SU-DHL-6 (cell line): ENCODE measurements at regions not wholly inside any gene's neighbourhood (a gene's known extent, or its start where the extent isn't known, plus 50 kb on each side); places are given as distances from the start of the nearest gene placed in this dataset.

Experiments used
- H2AFZ ChIP-seq: fragments of 200-600 bp; sonication (generic); 2 replicates; pipeline ENCODE4 v1.6.1; 2014; ENCODE audit warnings: low read depth, mild to moderate bottlenecking, moderate library complexity, mixed read lengths, antibody characterized with exemption, low read length; ENCODE audit not compliant: severe bottlenecking
- H3F3A ChIP-seq: fragments of 200-600 bp; shearing (Covaris generic); 2 replicates; pipeline ENCODE4 v1.6.0; 2016; ENCODE audit warnings: antibody characterized with exemption, mild to moderate bottlenecking; ENCODE audit not compliant: insufficient read depth
- H3K27ac ChIP-seq: fragments of 200-600 bp; sonication (generic); 2 replicates; pipeline ENCODE4 v1.5.1; 2016; ENCODE audit warnings: low read depth, mild to moderate bottlenecking, low read length, moderate library complexity, mixed read lengths
- H3K27me3 ChIP-seq: fragments of 200-600 bp; sonication (generic), shearing (Covaris generic); 2 replicates; pipeline ENCODE4 v1.6.0; 2014; ENCODE audit warnings: mild to moderate bottlenecking, low read length
- H3K36me3 ChIP-seq: fragments of 200-600 bp; sonication (generic); 2 replicates; pipeline ENCODE4 v1.6.1; 2014; ENCODE audit warnings: mild to moderate bottlenecking, low read length, mixed read lengths
- H3K4me2 ChIP-seq: fragments of 300-600, 200-600 bp; shearing (Covaris generic), sonication (generic); 2 replicates; pipeline ENCODE4 v1.6.0; 2014; ENCODE audit warnings: low read length, low read depth, mild to moderate bottlenecking; ENCODE audit not compliant: poor library complexity, severe bottlenecking
- H3K4me3 ChIP-seq: fragments of 200-600 bp; sonication (generic); 2 replicates; pipeline ENCODE4 v1.5.1; 2014; ENCODE audit warnings: antibody characterized with exemption, low read length, mild to moderate bottlenecking, mixed read lengths; ENCODE audit not compliant: insufficient read depth, poor library complexity, severe bottlenecking
- H3K79me2 ChIP-seq: fragments of 200-600 bp; sonication (generic); 2 replicates; pipeline ENCODE4 v1.6.1; 2014; ENCODE audit warnings: mild to moderate bottlenecking, low read length, moderate library complexity; ENCODE audit not compliant: insufficient read depth
- H3K9ac ChIP-seq: fragments of 200-600 bp; sonication (generic); 2 replicates; pipeline ENCODE4 v1.7.0; 2014; ENCODE audit warnings: mild to moderate bottlenecking, low read length
- H3K9me2 ChIP-seq: fragments of 200-600 bp; sonication (generic); replicated peaks from 2 replicates; pipeline ENCODE4 v1.6.1; 2014; ENCODE audit warnings: low read length; ENCODE audit not compliant: insufficient read depth
- H3K9me3 ChIP-seq: fragments of 200-600 bp; sonication (generic); 2 replicates; pipeline ENCODE4 v1.6.1; 2014; ENCODE audit warnings: low read length, mixed read lengths; ENCODE audit not compliant: insufficient read depth
- H4K20me1 ChIP-seq: fragments of 200-600 bp; sonication (generic); 2 replicates; pipeline ENCODE4 v1.6.1; 2014; ENCODE audit warnings: low read depth, mild to moderate bottlenecking, antibody characterized with exemption, low read length, moderate library complexity, mixed read lengths
- EZH2phosphoT487 ChIP-seq: fragments of 200-600 bp; sonication (generic), shearing (Covaris generic); conservative IDR thresholded peaks from 2 replicates; pipeline ENCODE4 v1.6.1; 2018; ENCODE audit warnings: mild to moderate bottlenecking, antibody characterized with exemption, low read length, moderate library complexity, mixed read lengths
- TF ChIP-seq, protein P1 (sequence below): fragments of 200-600 bp; sonication (generic); IDR thresholded peaks from one replicate; pipeline ENCODE4 v1.5.1; 2017; ENCODE audit warnings: antibody characterized with exemption, mild to moderate bottlenecking, low read length, moderate library complexity; ENCODE audit not compliant: insufficient read depth, poor library complexity, severe bottlenecking

DNA sequence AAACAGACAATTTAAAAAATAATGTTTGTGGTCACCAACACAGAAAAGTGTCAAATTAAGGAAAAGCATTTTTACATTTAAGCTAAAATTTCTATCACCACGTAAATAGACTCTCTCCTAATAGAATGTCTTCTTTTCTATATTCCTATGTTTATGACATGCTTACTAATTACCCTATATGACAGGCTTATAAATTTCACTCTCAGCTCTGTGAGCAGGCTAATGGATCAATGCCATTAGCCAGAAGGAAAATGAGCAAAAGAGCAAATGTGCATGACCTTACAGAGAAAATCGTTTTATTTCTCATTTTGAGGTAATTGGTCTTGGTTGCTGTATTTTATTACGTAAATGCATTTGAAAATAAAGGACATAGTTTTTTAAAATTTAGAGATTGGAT, 209.7 kb downstream of the TMX3 start:
- H3K9ac ChIP-seq = no peak overlapping the region
- no peak overlapping the region for H2AFZ ChIP-seq
- no peaks in the 10 kb centered on the region for H4K20me1 ChIP-seq
- no peaks in the 10 kb centered on the region for H3K9me3 ChIP-seq
- H3K27ac ChIP-seq = no peak overlapping the region
- H3K4me3 ChIP-seq = no peak overlapping the region
- H3K9me2 ChIP-seq = no peaks in the 10 kb centered on the region
- H3K36me3 ChIP-seq = no peaks in the 10 kb centered on the region
- no peaks in the 10 kb centered on the region for H3K79me2 ChIP-seq
- H3K27me3 ChIP-seq = no peaks in the 10 kb centered on the region
- H3K4me2 ChIP-seq = no peak overlapping the region
- no peaks in the 10 kb centered on the region for H3F3A ChIP-seq
- TF ChIP-seq EZH2phosphoT487 = no peak
- TF ChIP-seq, protein P1, sequence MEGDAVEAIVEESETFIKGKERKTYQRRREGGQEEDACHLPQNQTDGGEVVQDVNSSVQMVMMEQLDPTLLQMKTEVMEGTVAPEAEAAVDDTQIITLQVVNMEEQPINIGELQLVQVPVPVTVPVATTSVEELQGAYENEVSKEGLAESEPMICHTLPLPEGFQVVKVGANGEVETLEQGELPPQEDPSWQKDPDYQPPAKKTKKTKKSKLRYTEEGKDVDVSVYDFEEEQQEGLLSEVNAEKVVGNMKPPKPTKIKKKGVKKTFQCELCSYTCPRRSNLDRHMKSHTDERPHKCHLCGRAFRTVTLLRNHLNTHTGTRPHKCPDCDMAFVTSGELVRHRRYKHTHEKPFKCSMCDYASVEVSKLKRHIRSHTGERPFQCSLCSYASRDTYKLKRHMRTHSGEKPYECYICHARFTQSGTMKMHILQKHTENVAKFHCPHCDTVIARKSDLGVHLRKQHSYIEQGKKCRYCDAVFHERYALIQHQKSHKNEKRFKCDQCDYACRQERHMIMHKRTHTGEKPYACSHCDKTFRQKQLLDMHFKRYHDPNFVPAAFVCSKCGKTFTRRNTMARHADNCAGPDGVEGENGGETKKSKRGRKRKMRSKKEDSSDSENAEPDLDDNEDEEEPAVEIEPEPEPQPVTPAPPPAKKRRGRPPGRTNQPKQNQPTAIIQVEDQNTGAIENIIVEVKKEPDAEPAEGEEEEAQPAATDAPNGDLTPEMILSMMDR = no peak

DNA sequence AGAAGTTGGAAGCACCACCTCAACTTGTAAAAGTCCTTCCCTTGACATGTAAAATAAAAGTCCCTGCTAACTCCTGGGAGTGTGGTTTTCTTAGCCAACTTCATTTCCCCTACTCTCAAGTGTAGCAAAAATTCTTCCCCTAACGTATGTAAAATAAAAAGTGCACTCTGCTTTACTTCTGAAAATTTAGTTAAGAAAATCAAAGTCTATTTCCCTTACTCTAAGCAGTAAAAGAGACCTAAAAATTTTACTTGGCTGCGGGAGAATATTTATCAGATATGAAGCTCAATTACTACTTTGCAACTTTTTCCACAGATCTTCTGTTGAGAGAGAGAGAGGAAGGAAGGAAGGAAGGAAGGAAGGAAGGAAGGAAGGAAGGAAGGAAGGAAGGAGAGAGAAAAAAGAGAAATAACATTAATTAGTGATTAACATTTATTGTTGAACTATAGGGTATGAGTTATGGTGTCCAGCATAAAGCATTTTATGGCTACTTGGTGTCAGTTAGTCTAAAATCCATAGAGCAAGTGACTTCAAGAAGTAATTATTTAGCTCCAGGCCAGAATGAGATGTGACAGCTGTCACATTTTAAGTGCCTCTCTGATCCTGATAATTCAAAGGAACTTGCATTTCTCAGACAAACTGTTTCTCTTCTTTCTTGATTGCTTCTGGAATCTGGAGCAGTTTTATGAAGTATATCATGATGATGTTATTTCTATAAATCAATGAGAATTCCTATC, 210.3 kb downstream of the TMX3 start:
- no peaks in the 10 kb centered on the region for H4K20me1 ChIP-seq
- H3K27me3 ChIP-seq = no peaks in the 10 kb centered on the region
- no peak overlapping the region for H3K4me3 ChIP-seq
- H3K27ac ChIP-seq = no peak overlapping the region
- no peaks in the 10 kb centered on the region for H3K9me2 ChIP-seq
- H3K4me2 ChIP-seq = no peak overlapping the region
- no peaks in the 10 kb centered on the region for H3F3A ChIP-seq
- TF ChIP-seq EZH2phosphoT487 = no peak
- TF ChIP-seq, protein P1 = no peak
- H2AFZ ChIP-seq = no peak overlapping the region
- no peaks in the 10 kb centered on the region for H3K79me2 ChIP-seq
- no peaks in the 10 kb centered on the region for H3K36me3 ChIP-seq
- H3K9me3 ChIP-seq = no peaks in the 10 kb centered on the region
- H3K9ac ChIP-seq = no peak overlapping the region

DNA sequence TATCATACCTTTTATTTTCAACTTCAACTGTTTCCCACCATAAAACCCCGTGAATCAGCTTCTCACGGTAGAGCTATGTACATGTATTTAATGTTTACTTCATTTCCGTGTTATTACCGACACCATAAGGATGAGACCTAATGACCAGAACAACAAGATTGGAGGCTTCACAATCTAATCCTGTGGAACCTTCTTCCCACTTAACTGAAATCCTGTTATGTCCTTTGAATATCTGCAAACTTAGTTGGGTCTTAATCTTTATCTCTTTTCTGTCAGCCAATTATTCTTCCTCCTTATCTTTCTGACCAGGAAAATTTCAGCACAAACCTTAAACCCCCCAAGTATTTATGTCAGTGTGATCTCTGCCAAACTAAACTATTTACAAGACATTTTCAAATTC, 214.4 kb downstream of the TMX3 start:
- Histone ChIP-seq H3K27ac (no peak overlapping the region), H3K9me2 (no peaks in the 10 kb centered on the region), H3F3A (no peaks in the 10 kb centered on the region), H3K9me3 (no peaks in the 10 kb centered on the region), H3K9ac (no peak overlapping the region), H3K27me3 (no peaks in the 10 kb centered on the region), H2AFZ (no peak overlapping the region), H3K79me2 (no peaks in the 10 kb centered on the region), H3K4me3 (no peak overlapping the region), H4K20me1 (no peaks in the 10 kb centered on the region), H3K36me3 (no peaks in the 10 kb centered on the region), H3K4me2 (no peak overlapping the region)
- TF ChIP-seq, protein P1 = no peak
- no peak for TF ChIP-seq EZH2phosphoT487
